GM18498 (cell line): ENCODE measurements at regions not wholly inside any gene's neighbourhood (a gene's known extent, or its start where the extent isn't known, plus 50 kb on each side); places are given as distances from the start of the nearest gene placed in this dataset.

Experiments used
- ATAC-seq: cut with Tn5 transposase; IDR thresholded peaks from one replicate; pipeline ENCODE4 v1.9.1; 2021; ENCODE audit warnings: mild to moderate bottlenecking, moderate library complexity; ENCODE audit not compliant: unreplicated experiment

GRCh38 chr2:21422724-21423522 lies 299.2 kb downstream of the TDRD15 start:
- no peak for ATAC-seq

DNA sequence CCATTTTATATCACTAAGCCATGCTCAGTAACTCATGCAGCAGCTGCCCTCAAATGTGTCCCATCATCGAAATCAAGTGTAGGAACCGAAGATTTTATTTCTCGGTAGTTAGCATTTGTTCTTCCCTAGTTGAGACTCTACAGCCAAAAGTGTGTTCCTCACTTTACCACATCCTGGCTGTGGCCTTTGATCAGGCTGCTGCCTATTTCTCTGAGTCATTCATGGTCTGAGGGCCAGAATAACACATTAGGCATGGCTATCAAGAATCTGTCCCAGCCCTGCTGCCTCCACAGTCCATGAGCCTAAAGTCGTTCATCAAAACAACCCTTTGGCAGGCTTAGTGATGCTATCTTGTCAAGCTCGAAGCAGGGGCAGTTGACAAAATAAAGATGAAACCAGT lies 300.1 kb downstream of the TDRD15 start:
- no peak for ATAC-seq

GRCh38 chr2:21424375-21424774 lies 300.6 kb downstream of the TDRD15 start:
- ATAC-seq, result no peak

DNA sequence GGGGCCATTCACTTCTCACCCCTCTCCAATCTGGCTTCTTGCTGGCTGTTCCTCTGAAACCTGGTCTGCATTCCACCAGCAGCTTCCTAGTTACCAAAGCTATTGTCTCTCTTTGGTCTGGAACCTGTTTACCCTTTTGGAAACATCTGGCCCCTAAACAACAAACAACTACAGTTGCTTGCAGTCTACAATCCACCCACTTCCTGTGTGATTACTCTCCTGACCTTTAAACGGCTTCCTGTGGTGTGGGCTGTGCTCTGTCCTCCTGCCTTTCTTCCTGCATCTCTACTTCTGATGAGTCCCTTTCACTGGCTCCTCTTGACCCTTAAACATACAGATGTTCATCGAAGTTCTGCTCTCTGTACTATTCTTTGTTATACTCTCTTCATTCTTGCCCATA lies 303.8 kb downstream of the TDRD15 start:
- ATAC-seq, result no peak

GRCh38 chr2:21428754-21429153 lies 305.0 kb downstream of the TDRD15 start:
- no peak for ATAC-seq

DNA sequence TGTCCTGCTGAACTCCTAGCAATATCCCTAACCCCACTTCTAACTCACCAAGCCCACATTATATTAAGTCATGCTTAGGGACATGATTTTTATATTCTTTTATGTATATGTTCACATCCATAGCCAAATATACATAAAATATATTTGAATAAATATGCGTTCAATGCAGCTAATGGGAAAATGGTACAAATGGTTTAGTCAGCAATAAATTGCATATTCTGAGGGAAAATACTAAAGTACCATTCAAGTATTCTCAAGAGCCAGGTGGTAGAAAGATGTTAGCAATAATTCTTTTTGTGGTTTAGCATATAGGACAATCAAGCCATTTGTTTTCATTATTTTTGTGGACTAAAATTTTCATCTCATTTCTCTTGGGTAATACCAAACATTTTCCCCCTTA lies 306.0 kb downstream of the TDRD15 start:
- no peak for ATAC-seq

GRCh38 chr2:21431078-21431477 lies 307.3 kb downstream of the TDRD15 start:
- no peak for ATAC-seq

GRCh38 chr2:21438949-21439348 lies 315.2 kb downstream of the TDRD15 start:
- no peak for ATAC-seq

GRCh38 chr2:21441442-21441841 lies 317.7 kb downstream of the TDRD15 start:
- no peak for ATAC-seq

GRCh38 chr2:21443494-21444105 lies 319.8 kb downstream of the TDRD15 start:
- no peak for ATAC-seq

GRCh38 chr2:21449881-21450280 lies 326.1 kb downstream of the TDRD15 start:
- no peak for ATAC-seq

DNA sequence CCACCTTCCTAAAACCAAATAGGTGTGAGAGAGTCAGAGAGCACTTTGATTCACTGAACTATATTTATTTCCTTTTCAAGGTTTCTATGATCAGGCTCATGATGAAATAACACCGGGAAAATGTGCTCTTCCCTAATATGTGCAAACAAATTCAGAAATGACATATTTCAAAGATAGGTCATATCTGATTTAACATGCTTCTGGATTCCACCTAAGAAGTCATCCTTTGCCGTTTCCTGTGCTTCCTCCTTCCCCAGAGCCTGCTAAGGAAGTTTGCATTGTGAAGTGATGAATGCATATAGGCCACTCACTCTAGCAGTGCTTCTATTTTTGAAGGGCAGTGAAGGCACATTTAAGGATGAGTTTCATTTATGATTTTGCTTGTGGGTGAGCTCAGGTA lies 327.6 kb downstream of the TDRD15 start:
- ATAC-seq, result no peak

DNA sequence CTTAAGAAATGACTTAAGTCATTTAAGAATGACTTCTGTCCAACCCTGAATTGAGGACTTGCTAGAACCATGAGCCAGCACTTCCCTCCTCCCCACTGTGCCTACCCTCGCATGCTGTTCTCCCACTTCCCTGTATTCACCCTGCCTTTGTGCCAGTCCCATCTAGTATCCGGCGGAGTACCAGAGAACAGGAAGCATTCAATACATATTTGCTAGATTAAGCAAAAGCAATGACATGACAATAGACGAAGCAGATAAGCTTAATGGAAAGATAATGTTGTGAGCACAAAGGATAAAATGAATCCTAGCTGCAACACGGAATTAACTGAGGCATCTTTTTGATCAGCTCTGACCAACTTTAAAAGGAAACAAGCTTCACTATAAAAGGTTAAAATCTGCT lies 328.5 kb downstream of the TDRD15 start:
- ATAC-seq, result no peak

- ATAC-seq, result no peak
These were observed 328.9 kb downstream of the TDRD15 start for GRCh38 chr2:21452678-21453077.

DNA sequence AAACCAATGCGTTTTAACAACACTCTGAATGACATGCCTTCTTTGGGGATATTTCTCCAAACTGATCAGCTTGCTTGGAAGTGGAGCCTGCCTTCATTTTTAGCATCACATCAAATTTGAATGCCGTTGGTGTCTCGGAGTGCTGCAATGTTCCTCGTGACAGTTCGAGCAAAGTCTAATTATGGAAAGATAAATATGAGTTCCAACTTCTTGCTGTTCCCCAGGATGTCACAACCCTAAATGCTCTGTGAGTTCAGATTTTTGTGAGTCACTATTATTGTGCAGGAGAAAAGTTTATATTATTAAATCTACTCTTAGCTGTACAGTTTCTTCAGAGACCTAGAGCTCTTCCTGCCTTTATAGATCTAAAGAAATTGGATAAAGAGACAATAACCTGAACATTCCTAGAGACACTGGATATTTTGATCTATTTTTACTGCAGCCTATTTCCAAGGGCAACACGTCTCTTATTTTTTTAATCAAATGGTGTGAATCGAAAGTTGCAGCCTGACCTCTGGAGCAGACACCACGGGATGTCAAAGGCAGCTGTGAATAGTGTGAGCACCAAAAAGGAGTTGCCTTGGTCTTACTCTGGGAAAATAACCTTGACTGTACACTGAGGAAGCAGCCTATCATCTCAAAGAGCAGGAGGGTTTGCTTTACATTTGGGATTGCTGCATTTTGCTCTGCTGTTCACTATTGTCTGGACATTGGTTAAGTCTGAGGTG lies 330.1 kb downstream of the TDRD15 start:
- no peak for ATAC-seq

GRCh38 chr2:21454839-21455238 lies 331.1 kb downstream of the TDRD15 start:
- no peak for ATAC-seq

DNA sequence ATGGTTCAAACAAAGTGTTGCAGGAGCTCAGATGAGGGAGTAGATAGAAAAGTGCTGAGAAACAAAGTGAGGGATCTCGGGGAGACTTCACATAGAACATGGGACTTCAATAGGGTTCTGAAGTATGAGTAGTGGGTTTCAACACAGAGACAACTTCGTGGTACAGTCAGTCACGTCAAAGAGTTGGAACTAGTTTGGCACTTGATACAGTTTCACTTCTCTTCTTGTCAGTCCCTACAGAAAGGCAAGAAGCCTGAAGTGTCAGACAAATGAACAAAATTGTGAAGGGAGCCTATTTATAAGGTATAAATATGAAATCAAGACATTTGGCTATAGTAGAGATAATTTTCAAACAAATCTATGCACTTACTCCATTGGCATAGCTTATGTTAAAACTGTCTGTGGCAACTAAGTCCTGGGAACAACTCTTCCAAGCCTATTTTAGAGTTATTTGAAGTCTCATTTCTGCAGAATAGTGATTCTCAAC lies 338.0 kb downstream of the TDRD15 start:
- ATAC-seq, result no peak

GRCh38 chr2:21466341-21466927 lies 342.7 kb downstream of the TDRD15 start:
- ATAC-seq, result no peak

DNA sequence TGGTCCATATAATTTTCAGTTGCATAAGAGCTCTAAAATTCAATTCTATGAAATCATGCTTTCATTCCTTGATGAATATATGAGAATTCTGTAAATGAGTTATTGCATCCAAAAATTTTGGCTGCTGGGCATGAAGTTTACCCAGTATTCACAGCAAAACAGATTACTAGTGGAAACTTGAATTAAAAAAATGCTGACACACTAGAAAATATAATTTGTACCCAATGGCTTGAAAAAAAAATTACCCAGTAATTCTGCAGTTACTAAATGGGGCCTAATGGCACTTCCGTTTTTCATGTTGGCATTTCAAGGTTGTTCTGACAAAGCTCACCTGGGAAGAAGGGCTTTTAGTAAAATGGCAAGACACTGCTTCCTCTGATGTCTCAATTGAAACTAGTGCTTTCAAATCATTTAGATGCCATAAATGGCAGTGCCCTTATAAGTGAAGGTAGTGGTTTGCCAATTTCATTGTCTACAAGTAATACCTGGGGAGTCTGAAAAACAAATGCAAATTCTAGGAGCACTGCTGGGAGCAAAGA lies 343.6 kb downstream of the TDRD15 start:
- ATAC-seq, result no peak

GRCh38 chr2:21467910-21468309 lies 344.1 kb downstream of the TDRD15 start:
- no peak for ATAC-seq

DNA sequence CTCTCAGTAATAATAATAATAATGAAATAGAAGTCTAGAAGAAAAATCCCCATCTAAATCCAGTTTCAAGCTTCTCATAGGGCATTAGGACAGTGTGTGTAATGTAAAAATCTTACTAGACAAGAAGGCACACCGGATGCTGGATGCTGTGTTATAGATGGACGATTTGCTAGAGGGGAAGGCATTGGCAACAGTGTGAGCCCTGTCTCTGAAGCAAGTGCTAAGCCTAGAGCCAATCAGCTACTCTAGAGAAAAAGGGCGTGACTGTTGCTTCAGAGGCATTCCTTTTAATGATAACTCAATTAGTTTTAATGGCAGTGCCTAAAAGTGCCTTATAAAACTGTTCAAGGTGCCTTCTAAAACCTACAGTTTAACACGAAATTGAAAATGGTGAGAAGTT lies 344.9 kb downstream of the TDRD15 start:
- ATAC-seq, result no peak
